ENCODE measurements at regions not wholly inside any gene's neighbourhood (a gene's known extent, or its start where the extent isn't known, plus 50 kb on each side); places are given as distances from the start of the nearest gene placed in this dataset.

GRCh38 chr3:144821583-144821982, 850.0 kb downstream of the DIPK2A start:
- TF ChIP-seq, protein P1, sequence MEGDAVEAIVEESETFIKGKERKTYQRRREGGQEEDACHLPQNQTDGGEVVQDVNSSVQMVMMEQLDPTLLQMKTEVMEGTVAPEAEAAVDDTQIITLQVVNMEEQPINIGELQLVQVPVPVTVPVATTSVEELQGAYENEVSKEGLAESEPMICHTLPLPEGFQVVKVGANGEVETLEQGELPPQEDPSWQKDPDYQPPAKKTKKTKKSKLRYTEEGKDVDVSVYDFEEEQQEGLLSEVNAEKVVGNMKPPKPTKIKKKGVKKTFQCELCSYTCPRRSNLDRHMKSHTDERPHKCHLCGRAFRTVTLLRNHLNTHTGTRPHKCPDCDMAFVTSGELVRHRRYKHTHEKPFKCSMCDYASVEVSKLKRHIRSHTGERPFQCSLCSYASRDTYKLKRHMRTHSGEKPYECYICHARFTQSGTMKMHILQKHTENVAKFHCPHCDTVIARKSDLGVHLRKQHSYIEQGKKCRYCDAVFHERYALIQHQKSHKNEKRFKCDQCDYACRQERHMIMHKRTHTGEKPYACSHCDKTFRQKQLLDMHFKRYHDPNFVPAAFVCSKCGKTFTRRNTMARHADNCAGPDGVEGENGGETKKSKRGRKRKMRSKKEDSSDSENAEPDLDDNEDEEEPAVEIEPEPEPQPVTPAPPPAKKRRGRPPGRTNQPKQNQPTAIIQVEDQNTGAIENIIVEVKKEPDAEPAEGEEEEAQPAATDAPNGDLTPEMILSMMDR (IDR thresholded peaks at IDR 0.05; ENCODE audit: insufficient read depth, low read length, severe bottlenecking): no peak
- H3K27me3 ChIP-seq (ENCODE audit: control insufficient read depth, insufficient read depth, low read length): no peaks in the 10 kb centered on the region
- H3K4me3 ChIP-seq (ENCODE audit: low read depth, low read length): no peak overlapping the region
- no peaks in the 10 kb centered on the region for H3K36me3 ChIP-seq (ENCODE audit: control insufficient read depth, insufficient read depth, low read length)
- no peak for DNase-seq (ENCODE audit: low read depth)
- no peak for FAIRE-seq

DNA sequence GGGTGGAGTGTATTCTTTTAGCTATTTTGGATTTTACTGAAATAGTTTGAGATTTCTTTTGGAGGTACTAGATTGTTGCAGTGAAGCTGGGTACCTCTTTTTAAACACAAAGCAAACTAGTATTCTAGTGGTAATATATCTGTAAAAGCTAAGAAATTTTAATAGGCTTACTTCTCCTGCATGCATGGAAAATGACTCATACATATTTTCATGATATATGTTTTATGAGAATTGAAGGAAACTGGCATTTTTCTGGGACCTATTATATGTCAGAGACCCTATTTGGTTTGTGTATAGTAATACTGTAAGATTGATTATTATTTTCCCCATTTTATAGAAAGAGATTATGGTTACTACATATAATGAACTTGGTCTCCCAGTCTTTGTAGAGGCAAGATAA, 851.0 kb downstream of the DIPK2A start:
- H3K36me3 ChIP-seq (ENCODE audit: control insufficient read depth, insufficient read depth, low read length): no peaks in the 10 kb centered on the region
- H3K4me3 ChIP-seq (ENCODE audit: low read depth, low read length): no peak overlapping the region
- TF ChIP-seq, protein P1 (IDR thresholded peaks at IDR 0.05; ENCODE audit: insufficient read depth, low read length, severe bottlenecking): no peak
- DNase-seq (ENCODE audit: low read depth): no peak
- FAIRE-seq: no peak
- H3K27me3 ChIP-seq (ENCODE audit: control insufficient read depth, insufficient read depth, low read length): no peaks in the 10 kb centered on the region

DNA sequence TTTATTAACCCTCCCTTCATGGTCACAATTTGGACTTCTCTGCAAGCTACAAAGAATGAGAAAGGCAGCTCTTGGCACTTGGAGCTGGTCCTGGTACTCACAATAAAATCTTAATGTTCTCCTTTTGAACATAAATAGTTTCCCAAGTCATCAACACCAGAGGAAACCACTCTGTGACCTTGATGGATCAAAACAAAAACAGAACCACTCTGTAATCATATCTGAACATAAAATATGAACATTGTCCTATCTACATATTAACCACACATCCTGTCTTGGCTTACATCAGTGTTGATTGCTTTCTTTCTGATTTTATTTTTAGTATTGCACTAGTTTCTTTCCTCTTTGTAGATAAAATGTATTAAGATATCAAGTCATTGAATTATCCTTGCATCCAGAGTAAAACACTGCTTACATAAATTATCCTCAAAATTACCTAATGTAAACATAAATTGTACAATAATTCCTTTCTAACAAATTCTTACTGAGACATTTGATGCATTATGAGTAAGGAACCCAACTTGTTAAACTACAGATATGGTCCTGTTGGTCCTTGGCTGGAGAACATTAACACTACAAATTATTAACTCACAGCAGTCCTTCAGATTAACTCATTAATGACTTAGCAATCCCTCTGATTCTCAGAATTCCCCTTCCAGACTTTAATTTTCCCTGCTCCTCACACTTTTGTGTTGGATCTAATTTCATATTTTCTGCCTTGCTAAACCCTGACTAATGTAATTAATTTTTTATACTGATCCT, 860.5 kb downstream of the DIPK2A start:
- TF ChIP-seq, protein P1 (IDR thresholded peaks at IDR 0.05; ENCODE audit: insufficient read depth, low read length, severe bottlenecking): no peak
- no peak for DNase-seq (ENCODE audit: low read depth)
- H3K36me3 ChIP-seq (ENCODE audit: control insufficient read depth, insufficient read depth, low read length): no peaks in the 10 kb centered on the region
- no peaks in the 10 kb centered on the region for H3K27me3 ChIP-seq (ENCODE audit: control insufficient read depth, insufficient read depth, low read length)
- FAIRE-seq: no peak
- no peak overlapping the region for H3K4me3 ChIP-seq (ENCODE audit: low read depth, low read length)

DNA sequence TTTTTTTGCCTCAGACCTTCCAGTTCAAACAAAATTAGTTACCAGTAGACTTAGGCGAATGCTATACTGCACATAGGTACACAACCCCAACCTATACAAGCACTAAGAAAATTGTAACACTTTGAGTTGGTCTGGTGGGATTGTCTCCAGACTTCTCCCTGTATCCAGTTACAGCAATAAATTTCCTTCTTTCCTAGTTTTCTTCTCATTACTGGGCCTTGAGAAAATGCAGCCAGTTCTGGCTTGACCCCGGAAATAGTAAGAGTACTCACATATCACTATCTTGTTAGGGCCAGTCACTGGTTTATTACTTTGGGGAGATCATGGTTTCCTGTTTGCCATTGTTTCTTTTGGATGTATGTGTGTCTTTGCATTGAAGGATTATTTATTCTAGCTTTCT, 868.4 kb downstream of the DIPK2A start:
- no peaks in the 10 kb centered on the region for H3K36me3 ChIP-seq (ENCODE audit: control insufficient read depth, insufficient read depth, low read length)
- DNase-seq (ENCODE audit: low read depth): no peak
- H3K4me3 ChIP-seq (ENCODE audit: low read depth, low read length): no peak overlapping the region
- H3K27me3 ChIP-seq (ENCODE audit: control insufficient read depth, insufficient read depth, low read length): no peaks in the 10 kb centered on the region
- TF ChIP-seq, protein P1 (IDR thresholded peaks at IDR 0.05; ENCODE audit: insufficient read depth, low read length, severe bottlenecking): no peak
- FAIRE-seq: no peak

- DNase-seq (ENCODE audit: low read depth) (no peak), FAIRE-seq (no peak)
- H3K27me3 ChIP-seq (ENCODE audit: control insufficient read depth, insufficient read depth, low read length): no peaks in the 10 kb centered on the region
- no peaks in the 10 kb centered on the region for H3K36me3 ChIP-seq (ENCODE audit: control insufficient read depth, insufficient read depth, low read length)
- H3K4me3 ChIP-seq (ENCODE audit: low read depth, low read length): no peak overlapping the region
- TF ChIP-seq, protein P1 (IDR thresholded peaks at IDR 0.05; ENCODE audit: insufficient read depth, low read length, severe bottlenecking): no peak
Measured at GRCh38 chr3:144840866-144841265, 869.2 kb downstream of the DIPK2A start.

DNA sequence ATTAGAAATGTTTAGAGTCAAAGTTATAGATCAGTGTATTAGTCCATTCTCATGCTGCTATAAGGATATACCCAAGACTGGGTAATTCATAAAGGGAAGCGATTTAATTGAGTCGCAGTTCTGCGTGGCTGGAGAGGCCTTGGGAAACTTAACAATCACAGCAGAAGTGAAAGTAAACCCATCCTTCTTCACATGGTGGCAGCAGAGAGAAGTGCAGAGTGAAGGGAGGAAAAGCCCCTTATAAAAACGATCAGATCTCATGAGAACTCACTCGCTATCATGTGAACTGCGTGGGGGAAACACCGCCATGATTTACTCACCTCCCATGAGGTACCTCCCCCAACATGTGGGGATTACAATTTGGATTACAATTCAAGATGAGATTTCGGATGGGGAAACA, 871.5 kb downstream of the DIPK2A start:
- DNase-seq (ENCODE audit: low read depth) (no peak), FAIRE-seq (no peak)
- Histone ChIP-seq H3K36me3 (ENCODE audit: control insufficient read depth, insufficient read depth, low read length) (no peaks in the 10 kb centered on the region), H3K27me3 (ENCODE audit: control insufficient read depth, insufficient read depth, low read length) (no peaks in the 10 kb centered on the region), H3K4me3 (ENCODE audit: low read depth, low read length) (no peak overlapping the region)
- TF ChIP-seq, protein P1 (IDR thresholded peaks at IDR 0.05; ENCODE audit: insufficient read depth, low read length, severe bottlenecking): no peak
